ENCODE measurements at regions not wholly inside any gene's neighbourhood (a gene's known extent, or its start where the extent isn't known, plus 50 kb on each side); places are given as distances from the start of the nearest gene placed in this dataset.

DNA sequence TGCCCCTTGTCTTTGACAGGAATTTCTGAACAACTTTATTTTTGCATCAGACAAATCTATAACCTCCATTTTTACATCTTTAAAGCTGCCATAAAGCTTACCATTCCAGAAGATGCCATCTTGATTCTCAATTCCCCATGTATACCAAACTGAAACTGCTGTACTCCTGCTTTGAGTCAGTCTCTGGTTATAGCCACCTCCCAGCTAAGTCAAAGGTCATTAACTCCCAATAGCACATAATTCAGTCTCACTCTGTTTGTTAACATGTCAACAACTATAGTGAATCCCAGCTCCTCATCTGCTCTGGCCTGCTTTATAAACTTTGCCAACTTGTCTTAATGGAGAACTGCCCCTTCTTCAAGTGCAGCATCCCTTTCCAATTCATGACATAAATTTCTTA lies 343.6 kb downstream of the FRK start:
- no peak for DNase-seq

- DNase-seq, result no peak
Measured at GRCh38 chr6:115712291-115712961, 348.3 kb downstream of the FRK start.

GRCh38 chr6:115708850-115709249 lies 351.8 kb downstream of the FRK start:
- DNase-seq, result no peak

- DNase-seq, result no peak
Measured at GRCh38 chr6:115706981-115707380, 353.7 kb downstream of the FRK start.

DNA sequence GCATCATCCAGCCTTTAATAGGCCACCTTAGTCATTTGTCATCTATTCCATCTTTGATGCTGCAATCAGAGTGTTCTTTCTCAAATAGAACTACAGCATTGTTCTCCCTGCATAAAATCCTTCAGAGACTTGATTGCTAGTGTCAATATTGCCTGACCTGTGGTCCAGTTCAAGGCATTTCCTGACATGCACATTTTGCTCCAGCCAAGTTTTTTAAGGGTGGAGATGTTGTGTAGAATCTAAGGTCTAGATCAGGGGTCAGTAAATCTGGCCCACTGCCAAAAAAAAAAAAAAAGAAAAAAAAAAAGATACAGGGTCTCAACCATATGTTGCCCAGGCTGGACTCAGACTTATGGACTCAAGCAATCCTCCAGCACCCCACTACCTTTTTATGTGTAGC lies 354.4 kb downstream of the FRK start:
- no peak for DNase-seq

DNA sequence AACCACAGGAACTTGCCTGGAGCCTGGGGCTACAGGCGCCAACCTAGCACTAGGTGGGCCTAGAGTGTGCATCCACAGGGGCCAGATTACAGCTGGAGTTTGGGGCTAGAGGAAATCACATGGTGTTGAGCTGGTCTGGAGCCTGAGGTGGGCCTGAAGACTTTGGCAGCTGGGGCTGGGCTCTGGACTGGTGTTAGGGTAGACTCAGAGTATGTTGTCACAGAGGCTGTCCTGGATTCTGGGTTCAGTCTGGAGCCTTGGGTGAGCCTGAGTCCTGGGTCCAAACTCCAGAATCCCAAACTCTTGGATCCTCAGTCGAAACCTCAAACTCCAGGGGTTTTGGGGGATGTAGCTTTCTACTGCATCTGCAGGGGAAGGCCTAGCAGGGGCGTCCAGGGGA lies 356.7 kb downstream of the FRK start:
- DNase-seq, result no peak

DNA sequence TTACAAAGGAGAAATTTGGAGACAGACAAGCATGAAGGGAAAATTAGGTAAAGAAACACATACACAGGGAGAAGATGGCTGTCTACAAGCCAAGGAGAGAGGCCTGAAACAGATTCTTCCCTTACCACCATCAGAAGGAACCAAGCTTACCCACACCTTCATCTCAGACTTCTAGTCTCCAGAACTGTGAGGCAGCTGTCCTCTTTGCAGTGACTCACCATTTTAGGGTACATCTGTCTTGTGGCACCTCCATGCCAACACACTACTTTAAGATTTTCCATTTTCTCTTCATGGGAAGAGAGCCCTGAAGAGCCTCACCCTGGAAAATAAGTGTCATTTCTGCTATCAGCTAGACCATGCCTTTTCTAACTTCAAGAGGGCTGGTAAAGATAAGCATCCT lies 369.3 kb downstream of the FRK start:
- no peak for DNase-seq

DNA sequence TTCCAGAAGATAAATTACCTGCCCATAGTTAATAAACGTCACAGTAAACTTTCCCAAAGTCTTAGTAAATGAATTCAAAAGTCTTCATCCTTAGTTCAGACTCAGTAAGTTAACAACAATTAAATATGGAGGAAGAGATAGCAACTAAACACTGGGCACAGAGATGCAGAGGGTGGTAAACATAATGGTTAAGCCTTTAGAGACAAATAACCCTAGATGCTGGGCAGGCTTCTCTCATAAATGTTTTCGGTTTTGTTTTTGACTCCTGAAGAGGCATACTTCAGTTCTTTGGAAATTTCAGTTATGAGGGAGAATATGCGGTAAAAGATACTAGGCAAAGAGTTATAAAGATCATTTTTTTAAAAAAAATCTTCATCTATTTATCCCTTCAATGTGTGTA lies 369.8 kb downstream of the FRK start:
- DNase-seq, result no peak

DNA sequence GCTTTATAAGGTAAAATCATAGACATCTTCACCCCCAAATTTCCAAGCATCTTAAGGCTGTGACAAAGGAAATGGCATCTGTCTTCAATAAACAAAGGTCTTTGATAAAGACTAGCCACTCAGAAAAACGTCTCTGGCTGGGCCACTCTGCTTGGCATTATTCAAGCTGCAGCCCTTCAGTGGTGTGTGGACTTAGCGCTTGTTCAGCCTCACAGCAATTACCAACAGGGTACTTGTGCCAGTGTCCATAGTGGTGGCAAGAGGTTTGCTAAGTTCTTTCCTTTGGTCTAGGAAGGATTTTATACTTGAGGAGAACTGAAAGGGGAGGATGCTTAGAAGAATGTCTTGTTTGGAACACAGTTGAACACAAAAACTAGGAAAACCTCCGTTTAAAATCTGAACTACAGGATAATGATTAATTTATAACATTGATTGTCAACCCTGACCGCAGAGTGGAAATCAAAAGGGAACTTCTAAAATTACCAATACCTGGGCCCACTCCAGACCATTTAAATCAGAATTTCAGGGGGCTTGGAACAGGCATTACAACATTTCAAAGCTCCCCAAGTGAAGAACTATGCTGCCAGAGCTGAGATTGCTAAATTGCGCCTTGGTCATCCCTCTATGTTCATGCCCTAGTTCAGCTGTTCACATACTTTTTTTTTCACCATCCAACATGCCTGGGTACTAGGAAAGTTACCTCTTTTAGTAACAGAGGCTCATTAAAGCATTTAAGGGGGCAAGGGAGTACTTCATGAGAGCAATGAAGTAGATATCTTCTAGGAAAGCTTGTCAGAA lies 378.5 kb downstream of the FRK start:
- no peak for DNase-seq

GRCh38 chr6:115680621-115681020 lies 380.1 kb downstream of the FRK start:
- no peak for DNase-seq

GRCh38 chr6:115677198-115677597 lies 383.5 kb downstream of the FRK start:
- DNase-seq, result no peak

- DNase-seq, result no peak
Measured at GRCh38 chr6:115675443-115675842, 385.2 kb downstream of the FRK start.

DNA sequence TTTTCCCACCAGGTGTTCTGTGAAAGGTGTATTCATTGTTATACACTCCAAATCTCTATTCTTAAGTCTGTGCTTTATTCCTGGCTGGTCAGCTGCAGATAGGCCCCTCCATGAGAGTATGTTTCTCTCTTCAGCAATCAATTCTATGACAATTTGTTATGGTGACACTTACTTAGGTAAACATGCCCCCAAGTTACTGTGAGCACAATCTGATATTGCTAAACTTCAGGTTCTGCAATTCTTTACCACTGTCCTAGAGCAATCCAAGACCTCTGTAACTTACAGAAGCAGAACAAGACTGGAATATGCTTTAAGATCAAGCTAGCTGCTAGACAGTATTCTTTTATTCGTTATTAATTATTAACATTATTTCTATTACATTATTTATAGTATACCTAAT lies 391.9 kb downstream of the FRK start:
- no peak for DNase-seq

GRCh38 chr6:115668211-115668610 lies 392.5 kb downstream of the FRK start:
- DNase-seq, result no peak

GRCh38 chr6:115667478-115668026 lies 393.1 kb downstream of the FRK start:
- DNase-seq, result no peak

- no peak for DNase-seq
Measured at GRCh38 chr6:115666997-115667396, 393.7 kb downstream of the FRK start.

DNA sequence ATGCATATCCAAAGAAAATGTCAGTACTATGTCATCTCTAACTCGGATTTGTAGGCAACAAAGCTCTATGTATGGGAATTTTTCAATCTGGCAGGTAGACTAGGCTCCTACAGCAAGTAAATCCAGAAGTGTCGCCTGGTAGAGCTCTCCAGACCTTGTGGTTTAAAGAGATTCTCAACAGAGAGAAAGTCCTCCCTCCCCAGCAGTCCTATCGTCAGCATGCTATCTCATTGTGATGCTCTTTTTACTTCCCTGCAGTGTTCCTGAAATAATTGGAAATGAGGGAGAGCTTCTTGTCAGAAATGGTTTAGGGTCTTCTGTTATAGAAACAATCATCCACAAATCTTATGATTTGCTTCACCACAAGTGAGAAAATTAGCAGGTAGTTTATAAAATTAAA lies 395.4 kb downstream of the FRK start:
- DNase-seq, result no peak

- DNase-seq, result no peak
Measured at GRCh38 chr6:115663681-115664080, 397.0 kb downstream of the FRK start.

- DNase-seq, result no peak
Measured at GRCh38 chr6:115643762-115644161, 416.9 kb downstream of the FRK start.

GRCh38 chr6:115634887-115635286 lies 425.8 kb downstream of the FRK start:
- DNase-seq, result no peak

DNA sequence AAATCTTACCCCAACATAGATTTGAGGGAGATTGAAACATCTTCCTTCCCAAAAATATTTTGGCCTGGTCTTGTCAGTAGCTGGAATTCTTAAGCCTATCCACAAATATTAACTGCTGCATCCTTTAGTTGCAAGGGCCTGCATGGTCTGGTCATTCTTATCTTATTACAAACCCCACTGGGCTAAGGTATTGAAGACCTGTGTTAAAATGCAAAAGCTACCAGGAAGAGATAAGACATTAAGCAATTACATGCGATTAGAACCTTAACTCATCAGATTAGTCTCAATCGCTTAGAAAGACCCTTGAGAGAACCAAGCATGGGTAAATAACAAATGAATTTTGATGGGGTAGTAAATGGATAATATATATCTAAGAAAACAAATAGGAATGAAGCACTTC lies 426.6 kb downstream of the FRK start:
- DNase-seq, result no peak

GRCh38 chr6:115631028-115631427 lies 429.7 kb downstream of the FRK start:
- DNase-seq, result no peak

DNA sequence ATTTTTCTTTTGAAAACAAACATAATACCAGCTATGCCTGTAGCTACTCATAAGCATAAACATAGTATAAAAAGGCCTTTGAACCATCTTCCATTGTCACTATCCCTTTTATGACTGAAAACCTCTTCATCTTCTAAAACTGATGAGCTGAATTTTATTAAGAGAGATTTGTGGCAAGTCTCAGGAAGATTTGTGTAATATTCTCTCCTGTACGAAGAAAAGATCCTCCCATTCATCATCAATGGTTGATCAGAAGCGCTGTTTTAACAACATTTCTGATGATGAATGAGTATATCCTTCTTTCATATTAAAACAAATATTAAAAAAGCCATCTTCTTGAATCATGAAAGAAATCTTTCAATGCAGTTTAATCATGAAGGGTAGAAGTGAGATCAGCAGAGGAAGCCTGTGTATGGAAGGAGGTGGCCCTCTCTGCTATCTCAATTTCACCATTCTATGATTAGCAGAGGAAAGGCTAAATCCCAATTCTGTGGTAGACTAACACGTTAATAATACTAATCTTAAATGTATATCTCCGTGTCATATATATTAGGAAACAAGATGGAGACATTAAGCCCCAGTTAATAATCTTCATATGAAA lies 430.2 kb downstream of the FRK start:
- DNase-seq, result no peak

DNA sequence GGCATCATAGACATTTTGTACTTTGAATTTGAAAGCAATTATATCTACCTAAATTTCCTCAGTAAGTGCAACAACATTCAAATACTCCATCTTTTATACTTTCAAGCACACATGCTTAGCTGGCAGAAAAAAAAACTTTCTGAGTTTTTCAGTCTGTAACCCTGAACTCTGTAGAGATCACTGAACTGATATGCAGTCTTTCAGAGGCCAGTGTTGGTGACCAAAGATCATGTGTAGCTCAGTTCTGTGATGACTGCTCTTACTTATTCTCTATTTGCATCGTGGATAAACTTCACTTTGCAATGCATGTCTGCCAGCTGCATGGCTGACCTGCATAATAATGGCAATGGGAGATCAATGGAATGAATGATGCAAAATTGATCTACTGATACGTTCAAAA lies 431.3 kb downstream of the FRK start:
- DNase-seq, result no peak

All from CD4-positive, alpha-beta T cell treated with Interleukin-10 for 1 hour (primary cell).